ENCODE measurements at regions not wholly inside any gene's neighbourhood (a gene's known extent, or its start where the extent isn't known, plus 50 kb on each side); places are given as distances from the start of the nearest gene placed in this dataset.

GRCh38 chr9:1962588-1963106 lies 52.5 kb upstream of the SMARCA2 start:
- no peak for DNase-seq (ENCODE audit: low read depth in 2 of 2)

- DNase-seq (ENCODE audit: low read depth in 2 of 2), result no peak
Observed at GRCh38 chr9:1964093-1964492, 51.1 kb upstream of the SMARCA2 start.
